HCT116 (cell line): ENCODE measurements at regions not wholly inside any gene's neighbourhood (a gene's known extent, or its start where the extent isn't known, plus 50 kb on each side); places are given as distances from the start of the nearest gene placed in this dataset.

Experiments used
- ATAC-seq: fragments of 200-7000 bp; cut with Tn5 transposase; 2 replicates; pipeline ENCODE4 v1.9.1; 2020; ENCODE audit warnings: mild to moderate bottlenecking, moderate library complexity
- BruUV-seq: library from RNA; stranded (reverse); fragments of 400-500 nt; replicated peaks from 2 replicates; lab custom pipeline; 2021; lab: Mats Ljungman, UMichigan
- CTCF ChIA-PET: fragments of 300-600 bp; sonication (Branson Sonifier 250); formaldehyde crosslinking; loops from one replicate; lab custom pipeline; 2021; ENCODE audit warnings: antibody characterized with exemption; lab: Charles Lee
- POLR2A ChIA-PET: fragments of 300-600, 350-600 bp; sonication (Branson Sonifier 250); formaldehyde crosslinking; loops from one replicate; lab custom pipeline; 2021; ENCODE audit warnings: antibody characterized with exemption; lab: Charles Lee
- RAD21 ChIA-PET, 2 experiments: fragments of 300-600 bp; sonication (Branson Sonifier 250); formaldehyde crosslinking; loops; one replicate each; lab custom pipeline; 2023; ENCODE audit warnings: low total read pairs in 2 of 2; ENCODE audit not compliant: uncharacterized antibody in 2 of 2, unreplicated experiment in 2 of 2, low non-redundant PET in 1 of 2; lab: Charles Lee
- DNase-seq: peaks from one replicate; pipeline ENCODE4 v3.0.0-alpha.2; 2010; ENCODE audit warnings: low read depth, low spot score
- H2AFZ ChIP-seq: fragments of 200-600 bp; shearing (Covaris generic), sonication (generic); 2 replicates; pipeline ENCODE4 v1.6.1; 2017; ENCODE audit warnings: low read depth, mixed run types, mixed read lengths, antibody characterized with exemption, low read length; ENCODE audit not compliant: poor library complexity, severe bottlenecking
- H3K27ac ChIP-seq: 2 replicates; pipeline ENCODE4 v1.5.1; 2012; ENCODE audit warnings: low read depth, low read length
- H3K27me3 ChIP-seq: fragments of 200-600 bp; sonication (generic); 2 replicates; pipeline ENCODE4 v1.6.1; 2016; ENCODE audit warnings: mixed run types, low read length, mixed read lengths; ENCODE audit not compliant: insufficient read depth
- H3K36me3 ChIP-seq, 2 experiments: fragments of 200-500 bp in 1 of 2; fragments of 200-600 bp in 1 of 2; sonication (Bioruptor generic) in 1 of 2; sonication (generic) in 1 of 2; 2 replicates each; pipeline versions ENCODE4 v1.5.1 to v1.6.1; 2014 to 2016; ENCODE audit warnings: low read length in 2 of 2, inconsistent platforms in 1 of 2, mixed read lengths in 1 of 2, mixed run types in 1 of 2; ENCODE audit not compliant: insufficient read depth in 2 of 2, control insufficient read depth in 1 of 2
- H3K4me1 ChIP-seq, 2 experiments: fragments of 200-600 bp in 1 of 2; sonication (generic) in 1 of 2; 2 replicates each; pipeline versions ENCODE4 v1.5.1 to v1.6.1; 2012 to 2017; ENCODE audit warnings: low read length in 2 of 2, inconsistent platforms in 1 of 2, mild to moderate bottlenecking in 1 of 2, mixed read lengths in 1 of 2, mixed run types in 1 of 2, moderate library complexity in 1 of 2; ENCODE audit not compliant: insufficient read depth in 2 of 2, control insufficient read depth in 1 of 2
- H3K4me2 ChIP-seq: fragments of 200-600 bp; sonication (generic); 2 replicates; pipeline ENCODE4 v1.6.1; 2017; ENCODE audit warnings: mixed run types, low read length, mixed read lengths
- H3K4me3 ChIP-seq, 2 experiments: fragments of 200-600 bp in 1 of 2; sonication (generic) in 1 of 2; replicated peaks in 1 of 2; 2 replicates each; pipeline ENCODE4 v1.5.1; 2011 to 2016; ENCODE audit warnings: low read length in 2 of 2, control low read depth in 1 of 2, low read depth in 1 of 2, mild to moderate bottlenecking in 1 of 2, mixed read lengths in 1 of 2, mixed run types in 1 of 2
- H3K79me2 ChIP-seq: fragments of 200-600 bp; sonication (generic); 2 replicates; pipeline ENCODE4 v1.6.1; 2017; ENCODE audit warnings: mild to moderate bottlenecking, mixed run types, low read length, moderate library complexity, mixed read lengths; ENCODE audit not compliant: insufficient read depth
- H3K9ac ChIP-seq: fragments of 200-600 bp; sonication (generic); 2 replicates; pipeline ENCODE4 v1.6.1; 2016; ENCODE audit warnings: low read length, mixed read lengths
- H3K9me2 ChIP-seq: fragments of 200-600 bp; sonication (generic), shearing (Covaris generic); 2 replicates; pipeline ENCODE4 v1.6.1; 2017; ENCODE audit warnings: mixed run types, mild to moderate bottlenecking, moderate library complexity; ENCODE audit not compliant: insufficient read depth
- H3K9me3 ChIP-seq, 2 experiments: fragments of 200-500 bp in 1 of 2; fragments of 200-600 bp in 1 of 2; sonication (Bioruptor generic) in 1 of 2; sonication (generic) in 1 of 2; 2 replicates each; pipeline ENCODE4 v1.6.1; 2014 to 2017; ENCODE audit warnings: low read length in 2 of 2, mixed read lengths in 2 of 2, inconsistent platforms in 1 of 2, low read depth in 1 of 2, mild to moderate bottlenecking in 1 of 2, mixed run types in 1 of 2, moderate library complexity in 1 of 2; ENCODE audit not compliant: control insufficient read depth in 1 of 2, insufficient read depth in 1 of 2
- H4K20me1 ChIP-seq: fragments of 200-600 bp; sonication (generic), shearing (Covaris generic); 2 replicates; pipeline ENCODE4 v1.6.1; 2017; ENCODE audit warnings: mixed run types, mild to moderate bottlenecking, moderate library complexity; ENCODE audit not compliant: insufficient read depth
- CBX3 ChIP-seq: IDR thresholded peaks from 2 replicates; pipeline ENCODE4 v1.6.1; 2012; ENCODE audit warnings: low read depth
- CEBPB ChIP-seq: IDR thresholded peaks from 2 replicates; pipeline ENCODE4 v1.6.1; 2012; ENCODE audit warnings: low read depth
- ELF1 ChIP-seq: IDR thresholded peaks from 2 replicates; pipeline ENCODE4 v1.6.1; 2012; ENCODE audit warnings: low read depth, borderline replicate concordance
- EZH2phosphoT487 ChIP-seq: fragments of 200-600 bp; IDR thresholded peaks from 2 replicates; pipeline ENCODE4 v1.6.1; 2018; ENCODE audit warnings: antibody characterized with exemption, borderline replicate concordance
- POLR2AphosphoS5 ChIP-seq: IDR thresholded peaks from 2 replicates; pipeline ENCODE4 v1.6.1; 2011; ENCODE audit warnings: mild to moderate bottlenecking, low read depth, low read length, moderate library complexity
- RAD21 ChIP-seq: IDR thresholded peaks from 2 replicates; pipeline ENCODE4 v1.6.1; 2012; ENCODE audit warnings: low read depth, mild to moderate bottlenecking
- SIN3A ChIP-seq: IDR thresholded peaks from 2 replicates; pipeline ENCODE4 v1.6.1; 2012; ENCODE audit warnings: low read depth
- TCF7L2 ChIP-seq: IDR thresholded peaks from 2 replicates; pipeline ENCODE4 v1.7.0; 2011; ENCODE audit warnings: borderline replicate concordance, inconsistent platforms; ENCODE audit not compliant: insufficient read depth, insufficient read length; ENCODE audit errors: extremely low read depth
- ZNF274 ChIP-seq: fragments of 200-500 bp; sonication (Bioruptor generic); IDR thresholded peaks from 2 replicates; pipeline ENCODE4 v1.6.1; 2014; ENCODE audit warnings: mild to moderate bottlenecking, low read depth, low read length, inconsistent platforms
- intact Hi-C: fragments of 100-400 bp; cut with micrococcal nuclease; formaldehyde crosslinking; loops from 2 replicates; pipeline ENCODE4 v1.10.0; 2022
- TF ChIP-seq, protein P1 (sequence below): IDR thresholded peaks from 2 replicates; pipeline ENCODE4 v1.6.1; 2012
- TF ChIP-seq, protein P2 (sequence below), 3 experiments: fragments of 200-600 bp in 1 of 3; sonication (generic) in 1 of 3; IDR thresholded peaks in 2 of 3; conservative IDR thresholded peaks in 1 of 3; 2 replicates each; pipeline ENCODE4 v1.5.1; 2012 to 2017; ENCODE audit warnings: low read depth in 2 of 3, low read length in 2 of 3, antibody characterized with exemption in 1 of 3, borderline replicate concordance in 1 of 3, control low read depth in 1 of 3, mild to moderate bottlenecking in 1 of 3, mixed read lengths in 1 of 3, mixed run types in 1 of 3, moderate library complexity in 1 of 3; ENCODE audit not compliant: insufficient read depth in 1 of 3
- TF ChIP-seq, protein P3 (sequence below): IDR thresholded peaks from 2 replicates; pipeline ENCODE4 v1.6.1; 2012

DNA sequence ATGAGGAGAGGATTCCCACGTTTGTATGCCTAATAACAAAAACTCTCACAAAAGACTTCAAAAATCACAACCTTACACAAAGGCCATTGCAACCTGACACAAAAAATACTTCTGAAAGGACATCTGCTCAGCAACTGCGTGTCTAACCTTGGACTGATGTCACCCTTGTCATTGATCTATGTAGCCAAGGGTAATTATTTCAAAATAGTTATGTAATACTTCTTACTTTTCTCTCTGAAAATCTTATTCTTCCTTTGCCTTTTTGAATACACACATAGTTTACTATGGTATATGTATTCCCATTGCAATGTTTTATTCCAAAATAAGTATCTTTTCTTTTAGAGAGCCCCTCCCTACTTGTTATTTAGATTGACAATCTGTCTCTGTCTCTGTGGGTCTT is 355.3 kb downstream of the MSX2 start:
- intact Hi-C loops: no loop called here
- CTCF ChIA-PET: no interaction called here
- ATAC-seq (no peak), DNase-seq (no peak)
- Histone ChIP-seq H3K27ac (no peak overlapping the region), H4K20me1 (no peaks in the 10 kb centered on the region), H3K4me3 (no peak overlapping the region), H2AFZ (no peak overlapping the region), H3K27me3 (no peaks in the 10 kb centered on the region), H3K9ac (no peak overlapping the region), H3K9me2 (no peaks in the 10 kb centered on the region), H3K79me2 (no peaks in the 10 kb centered on the region), H3K4me1 (no peaks in the 10 kb centered on the region)
- RAD21 ChIA-PET: no interaction called here
- no TSS peak for BruUV-seq
- TF ChIP-seq SIN3A (no peak), TCF7L2 (no peak), POLR2AphosphoS5 (no peak), CBX3 (no peak), EZH2phosphoT487 (no peak), ZNF274 (no peak), RAD21 (no peak), CEBPB (no peak), ELF1 (no peak)
- TF ChIP-seq, protein P1, sequence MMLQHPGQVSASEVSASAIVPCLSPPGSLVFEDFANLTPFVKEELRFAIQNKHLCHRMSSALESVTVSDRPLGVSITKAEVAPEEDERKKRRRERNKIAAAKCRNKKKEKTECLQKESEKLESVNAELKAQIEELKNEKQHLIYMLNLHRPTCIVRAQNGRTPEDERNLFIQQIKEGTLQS: no peak
- TF ChIP-seq, protein P2, sequence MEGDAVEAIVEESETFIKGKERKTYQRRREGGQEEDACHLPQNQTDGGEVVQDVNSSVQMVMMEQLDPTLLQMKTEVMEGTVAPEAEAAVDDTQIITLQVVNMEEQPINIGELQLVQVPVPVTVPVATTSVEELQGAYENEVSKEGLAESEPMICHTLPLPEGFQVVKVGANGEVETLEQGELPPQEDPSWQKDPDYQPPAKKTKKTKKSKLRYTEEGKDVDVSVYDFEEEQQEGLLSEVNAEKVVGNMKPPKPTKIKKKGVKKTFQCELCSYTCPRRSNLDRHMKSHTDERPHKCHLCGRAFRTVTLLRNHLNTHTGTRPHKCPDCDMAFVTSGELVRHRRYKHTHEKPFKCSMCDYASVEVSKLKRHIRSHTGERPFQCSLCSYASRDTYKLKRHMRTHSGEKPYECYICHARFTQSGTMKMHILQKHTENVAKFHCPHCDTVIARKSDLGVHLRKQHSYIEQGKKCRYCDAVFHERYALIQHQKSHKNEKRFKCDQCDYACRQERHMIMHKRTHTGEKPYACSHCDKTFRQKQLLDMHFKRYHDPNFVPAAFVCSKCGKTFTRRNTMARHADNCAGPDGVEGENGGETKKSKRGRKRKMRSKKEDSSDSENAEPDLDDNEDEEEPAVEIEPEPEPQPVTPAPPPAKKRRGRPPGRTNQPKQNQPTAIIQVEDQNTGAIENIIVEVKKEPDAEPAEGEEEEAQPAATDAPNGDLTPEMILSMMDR (IDR thresholded peaks at IDR 0.05 in 2 of 3, conservative IDR thresholded peaks at IDR 0.05 in 1 of 3; ENCODE audit: borderline replicate concordance in 1 of 3, insufficient read depth in 1 of 3, low read depth in 2 of 3, low read length in 2 of 3): no peak
- TF ChIP-seq, protein P3, sequence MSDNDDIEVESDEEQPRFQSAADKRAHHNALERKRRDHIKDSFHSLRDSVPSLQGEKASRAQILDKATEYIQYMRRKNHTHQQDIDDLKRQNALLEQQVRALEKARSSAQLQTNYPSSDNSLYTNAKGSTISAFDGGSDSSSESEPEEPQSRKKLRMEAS: no peak
- TF ChIP-seq, all 23 proteins: peak for 0
- H3K9me3 ChIP-seq: no peaks in the 10 kb centered on the region
- POLR2A ChIA-PET: no interaction called here
- no peak overlapping the region for H3K4me2 ChIP-seq
- H3K36me3 ChIP-seq: no peaks in the 10 kb centered on the region
